MM.1S (cell line): ENCODE measurements at regions not wholly inside any gene's neighbourhood (a gene's known extent, or its start where the extent isn't known, plus 50 kb on each side); places are given as distances from the start of the nearest gene placed in this dataset.
"Not testable (repeated sequence)": the region's sequence is repeated elsewhere in the genome, so short reads cannot be mapped to it uniquely, and the experiment has no call there.

Experiments used
- DNase-seq: peaks from one replicate; pipeline ENCODE4 v3.0.0-alpha.2; 2015
- H2AFZ ChIP-seq: fragments of 300-600 bp; sonication (generic); 2 replicates; pipeline ENCODE4 v1.6.0; 2016; ENCODE audit warnings: antibody characterized with exemption, low read length
- H3F3A ChIP-seq: fragments of 300-600 bp; sonication (generic); 2 replicates; pipeline ENCODE4 v1.6.1; 2016; ENCODE audit warnings: mild to moderate bottlenecking, antibody characterized with exemption, low read length, moderate library complexity, mixed read lengths; ENCODE audit not compliant: insufficient read depth
- H3K27ac ChIP-seq: fragments of 300-600 bp; sonication (generic); 2 replicates; pipeline ENCODE4 v1.5.1; 2016; ENCODE audit warnings: mild to moderate bottlenecking, low read length
- H3K27me3 ChIP-seq: fragments of 300-600 bp; sonication (generic); replicated peaks from 2 replicates; pipeline ENCODE4 v1.6.0; 2016; ENCODE audit warnings: low read length; ENCODE audit not compliant: insufficient read depth
- H3K36me3 ChIP-seq: fragments of 300-600 bp; sonication (generic); replicated peaks from 2 replicates; pipeline ENCODE4 v1.6.1; 2016; ENCODE audit warnings: mild to moderate bottlenecking, low read length, mixed read lengths; ENCODE audit not compliant: insufficient read depth
- H3K4me1 ChIP-seq: fragments of 300-600 bp; sonication (generic); 2 replicates; pipeline ENCODE4 v1.6.1; 2016; ENCODE audit warnings: low read length, mixed read lengths
- H3K4me2 ChIP-seq: fragments of 300-600 bp; sonication (generic); 2 replicates; pipeline ENCODE4 v1.6.0; 2016; ENCODE audit warnings: low read depth, low read length
- H3K4me3 ChIP-seq: fragments of 300-600 bp; sonication (generic); 2 replicates; pipeline ENCODE4 v1.5.1; 2016; ENCODE audit warnings: low read length, mixed read lengths
- H3K79me2 ChIP-seq: fragments of 300-600 bp; sonication (generic); 2 replicates; pipeline ENCODE4 v1.6.1; 2016; ENCODE audit warnings: mixed run types, low read length, mixed read lengths
- H3K9ac ChIP-seq: fragments of 300-600 bp; sonication (generic); 2 replicates; pipeline ENCODE4 v1.6.1; 2016; ENCODE audit warnings: low read length, mixed read lengths
- H3K9me2 ChIP-seq: fragments of 300-600 bp; sonication (generic); replicated peaks from 2 replicates; pipeline ENCODE4 v1.6.1; 2016; ENCODE audit warnings: mild to moderate bottlenecking, low read length, mixed read lengths; ENCODE audit not compliant: insufficient read depth
- H3K9me3 ChIP-seq: fragments of 300-600 bp; sonication (generic); replicated peaks from 2 replicates; pipeline ENCODE4 v1.6.1; 2016; ENCODE audit warnings: mild to moderate bottlenecking, low read length, mixed read lengths; ENCODE audit not compliant: insufficient read depth
- H4K20me1 ChIP-seq: fragments of 300-600 bp; sonication (generic); 2 replicates; pipeline ENCODE4 v1.6.1; 2016; ENCODE audit warnings: mild to moderate bottlenecking, low read length, moderate library complexity, mixed read lengths; ENCODE audit not compliant: insufficient read depth
- EZH2 ChIP-seq: fragments of 300-600 bp; sonication (generic); optimal IDR thresholded peaks from 2 replicates; pipeline ENCODE3; 2017; ENCODE audit warnings: low read depth, mild to moderate bottlenecking, antibody characterized with exemption, low read length, mixed read lengths
- EZH2phosphoT487 ChIP-seq: fragments of 300-600 bp; sonication (generic); IDR thresholded peaks from 2 replicates; pipeline ENCODE4 v1.6.1; 2018; ENCODE audit warnings: antibody characterized with exemption, low read length
- TF ChIP-seq, protein P1 (sequence below): fragments of 300-600 bp; sonication (generic); IDR thresholded peaks from 2 replicates; pipeline ENCODE4 v1.5.1; 2016; ENCODE audit warnings: antibody characterized with exemption, low read length, mixed read lengths

GRCh38 chr7:29684787-29685650 is 121.3 kb upstream of the WIPF3 start:
- Histone ChIP-seq H3K36me3 (no peaks in the 10 kb centered on the region), H3K9me2 (no peaks in the 10 kb centered on the region), H3K9ac (peak overlapping the region; percentile 69), H3K27ac (peak overlapping the region; percentile 84; the same call in 1 of the 2 replicates), H3K9me3 (no peaks in the 10 kb centered on the region), H3K4me2 (no peak overlapping the region; the same call in 1 of the 2 replicates), H3K79me2 (peaks cover 43% of the 10 kb centered on the region), H2AFZ (no peak overlapping the region), H3K4me3 (peak overlapping the region; percentile 70), H3F3A (peaks cover 7% of the 10 kb centered on the region; the same call in 1 of the 2 replicates), H4K20me1 (no peaks in the 10 kb centered on the region), H3K4me1 (no peaks in the 10 kb centered on the region), H3K27me3 (no peaks in the 10 kb centered on the region)
- DNase-seq = peak; percentile 79
- no peak for TF ChIP-seq EZH2phosphoT487
- TF ChIP-seq, protein P1, sequence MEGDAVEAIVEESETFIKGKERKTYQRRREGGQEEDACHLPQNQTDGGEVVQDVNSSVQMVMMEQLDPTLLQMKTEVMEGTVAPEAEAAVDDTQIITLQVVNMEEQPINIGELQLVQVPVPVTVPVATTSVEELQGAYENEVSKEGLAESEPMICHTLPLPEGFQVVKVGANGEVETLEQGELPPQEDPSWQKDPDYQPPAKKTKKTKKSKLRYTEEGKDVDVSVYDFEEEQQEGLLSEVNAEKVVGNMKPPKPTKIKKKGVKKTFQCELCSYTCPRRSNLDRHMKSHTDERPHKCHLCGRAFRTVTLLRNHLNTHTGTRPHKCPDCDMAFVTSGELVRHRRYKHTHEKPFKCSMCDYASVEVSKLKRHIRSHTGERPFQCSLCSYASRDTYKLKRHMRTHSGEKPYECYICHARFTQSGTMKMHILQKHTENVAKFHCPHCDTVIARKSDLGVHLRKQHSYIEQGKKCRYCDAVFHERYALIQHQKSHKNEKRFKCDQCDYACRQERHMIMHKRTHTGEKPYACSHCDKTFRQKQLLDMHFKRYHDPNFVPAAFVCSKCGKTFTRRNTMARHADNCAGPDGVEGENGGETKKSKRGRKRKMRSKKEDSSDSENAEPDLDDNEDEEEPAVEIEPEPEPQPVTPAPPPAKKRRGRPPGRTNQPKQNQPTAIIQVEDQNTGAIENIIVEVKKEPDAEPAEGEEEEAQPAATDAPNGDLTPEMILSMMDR = no peak
- no peak for TF ChIP-seq EZH2

DNA sequence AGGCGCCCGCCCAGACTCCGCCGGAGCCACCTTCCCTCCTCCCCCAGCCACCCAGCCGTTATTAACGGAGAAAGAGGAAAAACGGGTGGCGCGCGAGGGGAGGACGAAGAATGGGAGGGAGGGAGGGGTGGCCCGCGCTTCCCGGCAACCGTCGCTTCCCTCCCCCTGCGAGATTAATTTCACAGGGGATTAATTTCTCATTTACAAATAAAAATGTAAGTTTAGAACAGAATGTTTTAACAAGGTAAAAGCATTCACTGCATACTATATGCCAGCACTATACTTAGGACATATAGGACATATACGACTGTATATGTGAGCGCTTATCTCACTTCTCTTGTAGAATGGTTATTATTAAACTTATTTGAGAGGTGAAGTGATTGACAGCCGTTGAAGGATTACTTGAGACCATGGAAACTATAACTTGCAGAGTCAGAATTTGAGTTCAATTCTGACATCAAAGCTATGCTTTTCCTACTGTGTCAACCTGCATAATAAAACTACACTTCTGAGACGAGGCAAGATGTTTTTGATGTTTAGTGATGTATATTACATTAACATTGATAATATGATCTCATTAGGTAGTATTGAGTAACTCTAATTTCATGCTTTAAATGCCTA is 120.5 kb upstream of the WIPF3 start:
- not testable (repeated sequence) for H4K20me1 ChIP-seq, H3K27me3 ChIP-seq, H3K9me3 ChIP-seq, H3K36me3 ChIP-seq, H3K9me2 ChIP-seq, H3K4me1 ChIP-seq, H3F3A ChIP-seq
- peak; percentile 12 for DNase-seq
- Histone ChIP-seq H2AFZ (peak overlapping the region; percentile 56; the same call in 1 of the 2 replicates), H3K27ac (peak overlapping the region; percentile 84; the same call in 1 of the 2 replicates), H3K79me2 (peaks cover 38% of the 10 kb centered on the region), H3K9ac (peak overlapping the region; percentile 69; the same call in 1 of the 2 replicates), H3K4me3 (peak overlapping the region; percentile 70), H3K4me2 (peak overlapping the region; percentile 65; the same call in 1 of the 2 replicates)

GRCh38 chr7:29690510-29690909 is 115.8 kb upstream of the WIPF3 start:
- H3K27ac ChIP-seq, H3K9me3 ChIP-seq, H4K20me1 ChIP-seq, H3K36me3 ChIP-seq, H3K4me2 ChIP-seq, H3K4me1 ChIP-seq, DNase-seq, H2AFZ ChIP-seq, H3K4me3 ChIP-seq, H3F3A ChIP-seq, H3K79me2 ChIP-seq, H3K9ac ChIP-seq, H3K27me3 ChIP-seq, H3K9me2 ChIP-seq: not testable (repeated sequence)

- H3K27ac ChIP-seq, H3K9ac ChIP-seq, H3K36me3 ChIP-seq, H2AFZ ChIP-seq, DNase-seq, H3K4me2 ChIP-seq, H3K4me1 ChIP-seq, H3K4me3 ChIP-seq, H4K20me1 ChIP-seq, H3K9me3 ChIP-seq, H3K27me3 ChIP-seq, H3K79me2 ChIP-seq, H3K9me2 ChIP-seq, H3F3A ChIP-seq: not testable (repeated sequence)
Observed at GRCh38 chr7:29696402-29696801, 109.9 kb upstream of the WIPF3 start.

DNA sequence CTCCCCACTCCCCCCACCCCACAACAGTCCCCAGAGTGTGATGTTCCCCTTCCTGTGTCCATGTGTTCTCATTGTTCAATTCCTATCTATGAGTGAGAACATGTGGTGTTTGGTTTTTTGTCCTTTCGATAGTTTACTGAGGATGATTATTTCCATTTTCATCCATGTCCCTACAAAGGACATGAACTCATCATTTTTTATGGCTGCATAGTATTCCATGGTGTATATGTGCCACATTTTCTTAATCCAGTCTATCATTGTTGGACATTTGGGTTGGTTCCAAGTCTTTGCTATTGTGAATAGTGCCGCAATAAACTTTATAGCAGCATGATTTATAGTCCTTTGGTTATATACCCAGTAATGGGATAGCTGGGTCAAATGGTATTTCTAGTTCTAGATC is 106.6 kb upstream of the WIPF3 start:
- not testable (repeated sequence) for H3K4me2 ChIP-seq, H3K27me3 ChIP-seq, H3K27ac ChIP-seq, H3K9me2 ChIP-seq, H3K79me2 ChIP-seq, H3K4me3 ChIP-seq, H3K9ac ChIP-seq, H3K4me1 ChIP-seq, DNase-seq, H2AFZ ChIP-seq, H3F3A ChIP-seq, H3K9me3 ChIP-seq, H3K36me3 ChIP-seq, H4K20me1 ChIP-seq

- not testable (repeated sequence) for DNase-seq, H3K36me3 ChIP-seq, H3K9ac ChIP-seq, H3K4me2 ChIP-seq, H3K79me2 ChIP-seq, H3K27me3 ChIP-seq, H3F3A ChIP-seq, H2AFZ ChIP-seq, H3K9me3 ChIP-seq, H3K27ac ChIP-seq, H3K9me2 ChIP-seq, H3K4me3 ChIP-seq, H4K20me1 ChIP-seq, H3K4me1 ChIP-seq
Observed at GRCh38 chr7:29701540-29701939, 104.8 kb upstream of the WIPF3 start.

GRCh38 chr7:29703830-29704229 is 102.5 kb upstream of the WIPF3 start:
- H3K27ac ChIP-seq = peak overlapping the region; percentile 10; the same call in 1 of the 2 replicates
- H3K4me1 ChIP-seq, H2AFZ ChIP-seq, H3K9me2 ChIP-seq, H3K4me3 ChIP-seq, H4K20me1 ChIP-seq, H3K36me3 ChIP-seq, H3K27me3 ChIP-seq, H3K9ac ChIP-seq, H3K9me3 ChIP-seq, H3K4me2 ChIP-seq, H3K79me2 ChIP-seq, H3F3A ChIP-seq: not testable (repeated sequence)
- DNase-seq = peak; percentile 51
